OCI-LY7 (cell line): ENCODE measurements at regions not wholly inside any gene's neighbourhood (a gene's known extent, or its start where the extent isn't known, plus 50 kb on each side); places are given as distances from the start of the nearest gene placed in this dataset.

Experiments used
- BruUV-seq: library from RNA; stranded (reverse); fragments of 400-500 nt; replicated peaks from 2 replicates; lab custom pipeline; 2021; lab: Mats Ljungman, UMichigan
- CTCF ChIA-PET: fragments of 300-600 bp; sonication (Branson Sonifier 250); formaldehyde crosslinking; loops from one replicate; lab custom pipeline; 2022; ENCODE audit warnings: antibody characterized with exemption; ENCODE audit not compliant: unreplicated experiment; lab: Charles Lee
- POLR2A ChIA-PET: fragments of 300-600 bp; sonication (Branson Sonifier 250); formaldehyde crosslinking; loops from one replicate; lab custom pipeline; 2022; ENCODE audit warnings: antibody characterized with exemption; lab: Charles Lee
- DNase-seq: peaks from one replicate; pipeline ENCODE4 v3.0.0-alpha.2; 2015; ENCODE audit warnings: low spot score
- H2AFZ ChIP-seq: fragments of 200-600 bp; sonication (generic), shearing (Covaris generic); 2 replicates; pipeline ENCODE4 v1.6.1; 2014; ENCODE audit warnings: mild to moderate bottlenecking, antibody characterized with exemption, low read length, moderate library complexity
- H3K27ac ChIP-seq: fragments of 200-600 bp; sonication (generic); 2 replicates; pipeline ENCODE4 v1.5.1; 2014; ENCODE audit warnings: mixed run types, low read depth, mild to moderate bottlenecking, moderate library complexity, low read length, inconsistent platforms; ENCODE audit not compliant: poor library complexity, severe bottlenecking
- H3K36me3 ChIP-seq: fragments of 200-600 bp; sonication (generic); 2 replicates; pipeline ENCODE4 v1.6.1; 2014; ENCODE audit warnings: mild to moderate bottlenecking, antibody characterized with exemption, low read length, moderate library complexity, mixed read lengths; ENCODE audit not compliant: insufficient read depth
- H3K4me1 ChIP-seq: fragments of 200-600 bp; sonication (generic); 2 replicates; pipeline ENCODE4 v1.5.1; 2014; ENCODE audit warnings: mild to moderate bottlenecking, low read length; ENCODE audit not compliant: insufficient read depth, poor library complexity, severe bottlenecking
- H3K4me2 ChIP-seq: fragments of 200-600 bp; sonication (generic); 2 replicates; pipeline ENCODE4 v1.6.1; 2014; ENCODE audit warnings: mild to moderate bottlenecking, low read length
- H3K4me3 ChIP-seq: fragments of 200-600 bp; sonication (generic); 2 replicates; pipeline ENCODE4 v1.5.1; 2014; ENCODE audit warnings: mild to moderate bottlenecking, low read depth, low read length; ENCODE audit not compliant: poor library complexity, severe bottlenecking
- H3K79me2 ChIP-seq: fragments of 200-600 bp; sonication (generic); 2 replicates; pipeline ENCODE4 v1.6.1; 2016; ENCODE audit warnings: low read depth, mild to moderate bottlenecking, low read length, moderate library complexity, mixed read lengths; ENCODE audit not compliant: insufficient read depth
- H3K9me2 ChIP-seq: fragments of 200-600 bp; sonication (generic); 2 replicates; pipeline ENCODE4 v1.6.1; 2016; ENCODE audit warnings: mild to moderate bottlenecking, low read length, mixed read lengths; ENCODE audit not compliant: insufficient read depth
- H3K9me3 ChIP-seq: fragments of 200-600 bp; sonication (generic); 2 replicates; pipeline ENCODE4 v1.6.1; 2014; ENCODE audit warnings: mild to moderate bottlenecking, mixed run types, low read length, mixed read lengths
- H4K20me1 ChIP-seq: fragments of 200-600 bp; sonication (generic); 2 replicates; pipeline ENCODE4 v1.6.1; 2014; ENCODE audit warnings: mild to moderate bottlenecking, antibody characterized with exemption, low read length, moderate library complexity, mixed read lengths; ENCODE audit not compliant: insufficient read depth
- EZH2phosphoT487 ChIP-seq: fragments of 200-600 bp; sonication (generic); IDR thresholded peaks from 2 replicates; pipeline ENCODE4 v1.6.1; 2018; ENCODE audit warnings: low read depth, borderline replicate concordance, mild to moderate bottlenecking, mixed run types, antibody characterized with exemption, low read length, moderate library complexity, mixed read lengths
- intact Hi-C: fragments of 100-400 bp; cut with micrococcal nuclease; formaldehyde crosslinking; loops from one replicate; pipeline ENCODE4 v1.10.0; 2022; ENCODE audit not compliant: unreplicated experiment
- TF ChIP-seq, protein P1 (sequence below): fragments of 200-600 bp; sonication (generic); conservative IDR thresholded peaks from 2 replicates; pipeline ENCODE4 v1.5.1; 2014; ENCODE audit warnings: mild to moderate bottlenecking, antibody characterized with exemption, low read length, moderate library complexity, mixed read lengths

DNA sequence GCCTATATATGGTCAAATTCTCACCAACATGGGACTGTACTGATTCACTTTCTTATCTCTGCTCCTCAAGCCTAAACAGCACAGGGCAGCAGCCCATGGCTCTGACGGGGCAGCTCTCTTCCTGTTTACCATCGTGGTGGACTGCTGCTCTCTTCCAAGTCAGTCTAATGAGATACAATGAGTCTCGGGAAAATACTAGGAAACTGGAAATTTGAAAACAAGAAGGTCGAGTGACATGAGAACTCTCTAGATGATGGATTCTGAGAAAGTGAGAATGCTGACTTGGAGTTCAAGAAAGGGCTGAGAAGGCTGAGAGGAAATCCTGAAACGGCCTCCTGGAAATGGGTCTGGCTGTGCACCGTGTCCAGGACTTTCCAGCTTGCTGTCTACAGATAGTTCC lies 122.8 kb upstream of the ARGLU1 start:
- no peak for DNase-seq
- Histone ChIP-seq H3K4me2 (no peak overlapping the region), H3K4me3 (no peak overlapping the region), H3K27ac (no peak overlapping the region), H3K9me3 (no peaks in the 10 kb centered on the region), H3K79me2 (no peaks in the 10 kb centered on the region), H4K20me1 (no peaks in the 10 kb centered on the region), H3K9me2 (no peaks in the 10 kb centered on the region), H3K36me3 (no peaks in the 10 kb centered on the region), H2AFZ (no peak overlapping the region), H3K4me1 (no peaks in the 10 kb centered on the region)
- intact Hi-C loops = no loop called here
- ChIA-PET CTCF (no interaction called here), POLR2A (no interaction called here)
- no TSS peak for BruUV-seq
- no peak for TF ChIP-seq EZH2phosphoT487
- TF ChIP-seq, protein P1, sequence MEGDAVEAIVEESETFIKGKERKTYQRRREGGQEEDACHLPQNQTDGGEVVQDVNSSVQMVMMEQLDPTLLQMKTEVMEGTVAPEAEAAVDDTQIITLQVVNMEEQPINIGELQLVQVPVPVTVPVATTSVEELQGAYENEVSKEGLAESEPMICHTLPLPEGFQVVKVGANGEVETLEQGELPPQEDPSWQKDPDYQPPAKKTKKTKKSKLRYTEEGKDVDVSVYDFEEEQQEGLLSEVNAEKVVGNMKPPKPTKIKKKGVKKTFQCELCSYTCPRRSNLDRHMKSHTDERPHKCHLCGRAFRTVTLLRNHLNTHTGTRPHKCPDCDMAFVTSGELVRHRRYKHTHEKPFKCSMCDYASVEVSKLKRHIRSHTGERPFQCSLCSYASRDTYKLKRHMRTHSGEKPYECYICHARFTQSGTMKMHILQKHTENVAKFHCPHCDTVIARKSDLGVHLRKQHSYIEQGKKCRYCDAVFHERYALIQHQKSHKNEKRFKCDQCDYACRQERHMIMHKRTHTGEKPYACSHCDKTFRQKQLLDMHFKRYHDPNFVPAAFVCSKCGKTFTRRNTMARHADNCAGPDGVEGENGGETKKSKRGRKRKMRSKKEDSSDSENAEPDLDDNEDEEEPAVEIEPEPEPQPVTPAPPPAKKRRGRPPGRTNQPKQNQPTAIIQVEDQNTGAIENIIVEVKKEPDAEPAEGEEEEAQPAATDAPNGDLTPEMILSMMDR = no peak

DNA sequence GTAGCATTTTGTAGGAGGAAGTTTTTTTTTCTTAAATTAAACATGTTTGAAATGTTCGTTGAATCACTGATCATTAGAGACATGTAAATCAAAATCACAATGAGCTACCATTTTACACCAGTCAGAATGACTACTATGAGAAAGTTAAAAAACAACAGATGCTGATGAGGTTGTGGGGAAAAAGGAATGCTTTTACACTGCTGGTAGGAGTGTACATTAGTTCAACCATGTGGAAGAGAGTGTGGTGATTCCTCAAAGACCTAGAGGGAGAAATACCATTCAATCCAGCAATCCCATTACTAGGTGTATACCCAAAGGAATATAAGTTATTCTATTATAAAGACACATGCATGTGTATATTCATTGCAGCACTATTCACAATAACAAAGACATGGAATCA lies 122.0 kb upstream of the ARGLU1 start:
- no peak for TF ChIP-seq EZH2phosphoT487
- TF ChIP-seq, protein P1 = no peak
- Histone ChIP-seq H3K27ac (no peak overlapping the region), H3K4me2 (no peak overlapping the region), H3K36me3 (no peaks in the 10 kb centered on the region), H4K20me1 (no peaks in the 10 kb centered on the region), H3K4me1 (no peaks in the 10 kb centered on the region), H3K9me3 (no peaks in the 10 kb centered on the region), H3K9me2 (no peaks in the 10 kb centered on the region), H2AFZ (no peak overlapping the region), H3K79me2 (no peaks in the 10 kb centered on the region), H3K4me3 (no peak overlapping the region)
- CTCF ChIA-PET = no interaction called here
- no TSS peak for BruUV-seq
- DNase-seq = no peak
- intact Hi-C loops = no loop called here
- POLR2A ChIA-PET = no interaction called here

DNA sequence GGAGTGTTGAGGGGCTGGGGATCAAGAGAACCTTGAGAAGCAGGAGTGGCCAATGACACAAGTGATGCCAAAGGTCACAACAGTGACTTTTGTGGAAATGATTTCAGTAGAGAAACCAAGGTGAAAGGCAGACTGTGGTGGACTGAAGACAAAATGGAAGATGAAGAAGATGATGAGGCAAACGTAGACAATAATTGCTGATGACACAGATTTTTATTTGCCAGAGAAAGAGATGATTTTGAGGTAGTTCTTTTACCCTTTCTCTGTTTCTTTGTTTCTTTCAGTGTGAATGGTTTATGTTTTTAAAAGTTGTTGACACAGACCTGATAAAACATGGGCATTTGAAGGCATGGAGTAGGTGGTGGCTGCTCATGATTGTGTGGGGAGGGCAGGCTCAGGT lies 121.0 kb upstream of the ARGLU1 start:
- no peak for TF ChIP-seq EZH2phosphoT487
- no peak overlapping the region for H2AFZ ChIP-seq
- H3K79me2 ChIP-seq = no peaks in the 10 kb centered on the region
- H3K36me3 ChIP-seq = no peaks in the 10 kb centered on the region
- intact Hi-C loops = no loop called here
- H4K20me1 ChIP-seq = no peaks in the 10 kb centered on the region
- no peak overlapping the region for H3K4me3 ChIP-seq
- no peaks in the 10 kb centered on the region for H3K4me1 ChIP-seq
- no peaks in the 10 kb centered on the region for H3K9me2 ChIP-seq
- H3K4me2 ChIP-seq = no peak overlapping the region
- H3K9me3 ChIP-seq = no peaks in the 10 kb centered on the region
- DNase-seq = no peak
- BruUV-seq = no TSS peak
- ChIA-PET POLR2A (no interaction called here), CTCF (no interaction called here)
- H3K27ac ChIP-seq = no peak overlapping the region
